H9 (cell line): ENCODE measurements at regions not wholly inside any gene's neighbourhood (a gene's known extent, or its start where the extent isn't known, plus 50 kb on each side); places are given as distances from the start of the nearest gene placed in this dataset.

Experiments
- DNase-seq: peaks from one replicate; pipeline ENCODE4 v3.0.0-alpha.2; 2017
- H2AFZ ChIP-seq: one replicate; pipeline ENCODE4 v1.6.1; 2013; ENCODE audit warnings: mild to moderate bottlenecking, low read length, control low read depth, moderate library complexity
- H2AK5ac ChIP-seq: 2 replicates; pipeline ENCODE4 v1.6.1; 2013; ENCODE audit warnings: low read length, control low read depth, mixed read lengths; ENCODE audit not compliant: insufficient read length
- H2BK120ac ChIP-seq: one replicate; pipeline ENCODE4 v1.6.1; 2013; ENCODE audit warnings: low read depth, mild to moderate bottlenecking, low read length, control low read depth, inconsistent platforms; ENCODE audit not compliant: poor library complexity, severe bottlenecking
- H2BK12ac ChIP-seq: 2 replicates; pipeline ENCODE4 v1.6.1; 2013; ENCODE audit warnings: low read length, control low read depth, mixed read lengths, low read depth; ENCODE audit not compliant: insufficient read length
- H2BK15ac ChIP-seq: 2 replicates; pipeline ENCODE4 v1.6.1; 2013; ENCODE audit warnings: low read depth, low read length, control low read depth
- H2BK20ac ChIP-seq: one replicate; pipeline ENCODE4 v1.6.1; 2013; ENCODE audit warnings: low read depth, mild to moderate bottlenecking, low read length, control low read depth, inconsistent platforms; ENCODE audit not compliant: poor library complexity, severe bottlenecking
- H2BK5ac ChIP-seq: 2 replicates; pipeline ENCODE4 v1.6.1; 2013; ENCODE audit warnings: low read length, control low read depth, mixed read lengths; ENCODE audit not compliant: insufficient read length
- H3K14ac ChIP-seq: 2 replicates; pipeline ENCODE4 v1.6.1; 2013; ENCODE audit warnings: low read length, control low read depth; ENCODE audit not compliant: insufficient read depth
- H3K18ac ChIP-seq: 2 replicates; pipeline ENCODE4 v1.6.1; 2013; ENCODE audit warnings: low read depth, mild to moderate bottlenecking, mixed read lengths, low read length, control low read depth; ENCODE audit not compliant: insufficient read length
- H3K23ac ChIP-seq: 2 replicates; pipeline ENCODE4 v1.6.1; 2013; ENCODE audit warnings: low read length, control low read depth, mixed read lengths, low read depth; ENCODE audit not compliant: insufficient read length
- H3K23me2 ChIP-seq: 2 replicates; pipeline ENCODE4 v1.6.1; 2013; ENCODE audit warnings: low read depth, mild to moderate bottlenecking, mixed read lengths, low read length, control low read depth; ENCODE audit not compliant: insufficient read length, poor library complexity, severe bottlenecking
- H3K27ac ChIP-seq: 2 replicates; pipeline ENCODE4 v1.5.1; 2013; ENCODE audit warnings: low read length, control low read depth, mixed read lengths, low read depth; ENCODE audit not compliant: insufficient read length
- H3K27me3 ChIP-seq: 2 replicates; pipeline ENCODE4 v1.6.1; 2013; ENCODE audit warnings: low read length, control low read depth, inconsistent platforms; ENCODE audit not compliant: insufficient read depth
- H3K4ac ChIP-seq: 2 replicates; pipeline ENCODE4 v1.6.1; 2013; ENCODE audit warnings: low read depth, mild to moderate bottlenecking, control low read depth, inconsistent platforms, low read length, moderate library complexity
- H3K4me1 ChIP-seq: 2 replicates; pipeline ENCODE4 v1.6.1; 2013; ENCODE audit warnings: low read length, control low read depth, inconsistent platforms; ENCODE audit not compliant: insufficient read depth
- H3K4me2 ChIP-seq: 2 replicates; pipeline ENCODE4 v1.6.1; 2013; ENCODE audit warnings: low read length, control low read depth, mixed read lengths; ENCODE audit not compliant: insufficient read length, insufficient read depth
- H3K56ac ChIP-seq: 2 replicates; pipeline ENCODE4 v1.6.1; 2013; ENCODE audit warnings: low read depth, mild to moderate bottlenecking, mixed read lengths, low read length, control low read depth; ENCODE audit not compliant: insufficient read length
- H3K79me1 ChIP-seq: 2 replicates; pipeline ENCODE4 v1.6.1; 2013; ENCODE audit warnings: low read depth, mild to moderate bottlenecking, moderate library complexity, low read length, control low read depth, inconsistent platforms; ENCODE audit not compliant: insufficient read depth, poor library complexity, severe bottlenecking
- H3K79me2 ChIP-seq: 2 replicates; pipeline ENCODE4 v1.6.1; 2013; ENCODE audit warnings: low read length, control low read depth, inconsistent platforms; ENCODE audit not compliant: insufficient read depth
- H3K9ac ChIP-seq: 2 replicates; pipeline ENCODE4 v1.6.1; 2013; ENCODE audit warnings: low read length, control low read depth, mixed read lengths; ENCODE audit not compliant: insufficient read length; ENCODE audit errors: extremely low read depth
- H3K9me3 ChIP-seq: one replicate; pipeline ENCODE4 v1.6.1; 2013; ENCODE audit warnings: low read depth, low read length, inconsistent platforms; ENCODE audit not compliant: control insufficient read depth
- H3T11ph ChIP-seq: one replicate; pipeline ENCODE4 v1.6.1; 2013; ENCODE audit warnings: mild to moderate bottlenecking, low read length, control low read depth, inconsistent platforms
- H4K20me1 ChIP-seq: one replicate; pipeline ENCODE4 v1.6.1; 2013; ENCODE audit not compliant: control insufficient read depth, insufficient read length, insufficient read depth
- H4K5ac ChIP-seq: 2 replicates; pipeline ENCODE4 v1.6.1; 2013; ENCODE audit warnings: low read depth, mild to moderate bottlenecking, mixed read lengths, low read length, control low read depth; ENCODE audit not compliant: insufficient read length
- H4K8ac ChIP-seq: replicated peaks from 2 replicates; pipeline ENCODE4 v1.6.1; 2013; ENCODE audit warnings: low read length, control low read depth, mixed read lengths, low read depth; ENCODE audit not compliant: insufficient read length
- H4K91ac ChIP-seq: 2 replicates; pipeline ENCODE4 v1.6.1; 2013; ENCODE audit warnings: low read depth, mild to moderate bottlenecking, moderate library complexity, mixed read lengths, low read length, control low read depth; ENCODE audit not compliant: insufficient read length
- H3K27ac Mint-ChIP-seq, 3 experiments: 2 replicates in 2 of 3; 3 replicates in 1 of 3; pipeline ENCODE4 v1.8.0; 2020 to 2021; ENCODE audit warnings: mixed read lengths in 3 of 3, mild to moderate bottlenecking in 1 of 3, moderate library complexity in 1 of 3
- H3K27me3 Mint-ChIP-seq: 2 replicates; pipeline ENCODE4 v1.8.0; 2021; ENCODE audit warnings: low read depth, mild to moderate bottlenecking, moderate library complexity, mixed read lengths
- H3K36me3 Mint-ChIP-seq, 3 experiments: 2 replicates in 2 of 3; 3 replicates in 1 of 3; pipeline ENCODE4 v1.8.0; 2020 to 2021; ENCODE audit warnings: low read depth in 3 of 3, mixed read lengths in 3 of 3; ENCODE audit not compliant: insufficient read depth in 1 of 3
- H3K4me1 Mint-ChIP-seq, 2 experiments: 2 replicates each; pipeline ENCODE4 v1.8.0; 2020; ENCODE audit warnings: mixed read lengths in 2 of 2
- H3K4me3 Mint-ChIP-seq, 2 experiments: 2 replicates in 1 of 2; 3 replicates in 1 of 2; pipeline ENCODE4 v1.8.0; 2020 to 2021; ENCODE audit warnings: mild to moderate bottlenecking in 2 of 2, mixed read lengths in 2 of 2, moderate library complexity in 1 of 2
- H3K9me3 Mint-ChIP-seq, 2 experiments: 2 replicates in 1 of 2; 3 replicates in 1 of 2; pipeline ENCODE4 v1.8.0; 2020; ENCODE audit warnings: mild to moderate bottlenecking in 2 of 2, mixed read lengths in 2 of 2, moderate library complexity in 1 of 2
- WGBS: extraction: QIAGEN DNeasy Blood & Tissue Kit; methylation state at CpG from one replicate; pipeline ENCODE4 v1.1.7; 2013; ENCODE audit warnings: missing lambda C conversion rate, low lambda C conversion rate, mixed read lengths; ENCODE audit not compliant: insufficient read length; ENCODE audit errors: extremely low coverage; 5-methylcytosine and 5-hydroxymethylcytosine counted together
- TF ChIP-seq, protein P1 (sequence below): fragments of 200-600 bp; sonication (generic); conservative IDR thresholded peaks from 3 replicates; pipeline ENCODE4 v1.8.0; 2021; ENCODE audit warnings: antibody characterized with exemption, mild to moderate bottlenecking

DNA sequence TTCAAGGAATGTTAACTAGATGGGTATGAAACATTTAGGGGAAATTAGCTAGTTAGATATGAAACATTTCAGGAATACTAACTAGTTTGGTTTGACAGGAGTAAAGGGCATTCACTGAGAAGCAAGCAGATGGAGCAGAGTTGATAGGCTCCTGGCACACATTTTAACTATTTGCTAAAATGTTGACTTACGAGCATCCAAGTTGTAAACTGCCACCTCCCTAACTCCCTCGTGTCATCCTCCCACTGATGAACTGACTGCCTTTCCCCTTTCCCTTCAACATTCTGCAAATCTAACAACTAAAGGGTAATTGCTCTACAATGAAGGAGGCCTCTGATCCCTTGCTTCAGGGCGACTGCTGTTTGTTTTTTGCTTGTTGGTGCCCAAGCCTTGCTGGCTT lies 580.4 kb upstream of the FAM98A start:
- H3T11ph ChIP-seq = no peak overlapping the region
- no peak overlapping the region for H3K23ac ChIP-seq
- H4K91ac ChIP-seq = no peak overlapping the region
- Mint-ChIP-seq H3K27ac (peak overlapping the region in 1 of 3 experiments; percentile 15; a peak in 1 of 7 replicates), H3K9me3 (peaks cover 5 to 7% of the 10 kb centered on the region in 2 experiments; a peak in 3 of 5 replicates), H3K4me3 (no peak overlapping the region), H3K4me1 (no peaks in the 10 kb centered on the region), H3K36me3 (peaks cover 0 to 3% (median 0%) of the 10 kb centered on the region in 3 experiments; a peak in 2 of 7 replicates), H3K27me3 (no peaks in the 10 kb centered on the region)
- no peaks in the 10 kb centered on the region for H3K23me2 ChIP-seq
- no peak overlapping the region for H2AK5ac ChIP-seq
- no peak overlapping the region for H2BK5ac ChIP-seq
- DNase-seq = no peak
- no peak overlapping the region for H4K8ac ChIP-seq
- H3K56ac ChIP-seq = no peak overlapping the region
- H2AFZ ChIP-seq = no peak overlapping the region
- WGBS = no CpG with 5 or more reads among the region's 3 CpGs
- no peak overlapping the region for H3K27ac ChIP-seq
- no peak overlapping the region for H2BK20ac ChIP-seq
- H2BK120ac ChIP-seq = no peak overlapping the region
- H3K79me2 ChIP-seq = no peaks in the 10 kb centered on the region
- H3K4me1 ChIP-seq = no peaks in the 10 kb centered on the region
- no peak overlapping the region for H2BK12ac ChIP-seq
- H3K18ac ChIP-seq = no peak overlapping the region
- no peak overlapping the region for H4K5ac ChIP-seq
- H3K4me2 ChIP-seq = no peak overlapping the region
- H3K79me1 ChIP-seq = no peaks in the 10 kb centered on the region
- no peak overlapping the region for H3K14ac ChIP-seq
- H3K9me3 ChIP-seq = no peaks in the 10 kb centered on the region
- H4K20me1 ChIP-seq = no peaks in the 10 kb centered on the region
- TF ChIP-seq, protein P1, sequence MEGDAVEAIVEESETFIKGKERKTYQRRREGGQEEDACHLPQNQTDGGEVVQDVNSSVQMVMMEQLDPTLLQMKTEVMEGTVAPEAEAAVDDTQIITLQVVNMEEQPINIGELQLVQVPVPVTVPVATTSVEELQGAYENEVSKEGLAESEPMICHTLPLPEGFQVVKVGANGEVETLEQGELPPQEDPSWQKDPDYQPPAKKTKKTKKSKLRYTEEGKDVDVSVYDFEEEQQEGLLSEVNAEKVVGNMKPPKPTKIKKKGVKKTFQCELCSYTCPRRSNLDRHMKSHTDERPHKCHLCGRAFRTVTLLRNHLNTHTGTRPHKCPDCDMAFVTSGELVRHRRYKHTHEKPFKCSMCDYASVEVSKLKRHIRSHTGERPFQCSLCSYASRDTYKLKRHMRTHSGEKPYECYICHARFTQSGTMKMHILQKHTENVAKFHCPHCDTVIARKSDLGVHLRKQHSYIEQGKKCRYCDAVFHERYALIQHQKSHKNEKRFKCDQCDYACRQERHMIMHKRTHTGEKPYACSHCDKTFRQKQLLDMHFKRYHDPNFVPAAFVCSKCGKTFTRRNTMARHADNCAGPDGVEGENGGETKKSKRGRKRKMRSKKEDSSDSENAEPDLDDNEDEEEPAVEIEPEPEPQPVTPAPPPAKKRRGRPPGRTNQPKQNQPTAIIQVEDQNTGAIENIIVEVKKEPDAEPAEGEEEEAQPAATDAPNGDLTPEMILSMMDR = no peak
- H2BK15ac ChIP-seq = no peak overlapping the region
- no peak overlapping the region for H3K9ac ChIP-seq
- no peaks in the 10 kb centered on the region for H3K27me3 ChIP-seq
- H3K4ac ChIP-seq = no peak overlapping the region
